Astrocyte of the cerebellum (primary cell): ENCODE measurements at regions not wholly inside any gene's neighbourhood (a gene's known extent, or its start where the extent isn't known, plus 50 kb on each side); places are given as distances from the start of the nearest gene placed in this dataset.

Source experiments
- DNase-seq: peaks from one replicate; pipeline ENCODE4 v3.0.0-alpha.2; 2011; ENCODE audit warnings: low read depth
- H3K4me3 ChIP-seq: 2 replicates; pipeline ENCODE4 v1.5.1; 2011; ENCODE audit warnings: mild to moderate bottlenecking, low read depth, low read length, moderate library complexity
- CTCF ChIP-seq: IDR thresholded peaks from 2 replicates; pipeline ENCODE4 v1.5.1; 2012; ENCODE audit warnings: low read length, low read depth, moderate library complexity, mild to moderate bottlenecking; ENCODE audit errors: missing control alignments
- in situ Hi-C: cut with HindIII; loops from 2 replicates; pipeline ENCODE4 v1.10.0; 2017; ENCODE audit warnings: low sequenced_read_pairs

GRCh38 chr7:115349635-115350034 lies 427.7 kb downstream of the MDFIC start:
- in situ Hi-C loops, result no loop called here
- DNase-seq, result no peak
- no peak for TF ChIP-seq CTCF
- H3K4me3 ChIP-seq, result no peak overlapping the region

- no peak for DNase-seq
- TF ChIP-seq CTCF, result no peak
- in situ Hi-C loops, result no loop called here
- no peak overlapping the region for H3K4me3 ChIP-seq
Measured at GRCh38 chr7:115346685-115347084, 424.8 kb downstream of the MDFIC start.

GRCh38 chr7:115340828-115341227 lies 418.9 kb downstream of the MDFIC start:
- TF ChIP-seq CTCF, result peak; percentile 24
- in situ Hi-C loops, result no loop called here
- peak; percentile 59 for DNase-seq
- H3K4me3 ChIP-seq, result no peak overlapping the region

- H3K4me3 ChIP-seq, result no peak overlapping the region
- no peak for TF ChIP-seq CTCF
- in situ Hi-C loops, result no loop called here
- no peak for DNase-seq
Measured at GRCh38 chr7:115338016-115338415, 416.1 kb downstream of the MDFIC start.

- in situ Hi-C loops, result no loop called here
Measured at GRCh38 chr7:115332691-115333090, 410.8 kb downstream of the MDFIC start.

GRCh38 chr7:115329006-115329405 lies 407.1 kb downstream of the MDFIC start:
- no peak for TF ChIP-seq CTCF
- in situ Hi-C loops, result no loop called here
- H3K4me3 ChIP-seq, result no peak overlapping the region
- DNase-seq, result no peak

More at GRCh38 chr7:115332691-115333090, 410.8 kb downstream of the MDFIC start:
- no peak for TF ChIP-seq CTCF
- no peak for DNase-seq
- no peak overlapping the region for H3K4me3 ChIP-seq

GRCh38 chr7:115328018-115328417 lies 406.1 kb downstream of the MDFIC start:
- TF ChIP-seq CTCF, result no peak
- no peak overlapping the region for H3K4me3 ChIP-seq
- in situ Hi-C loops, result no loop called here
- DNase-seq, result no peak
